ENCODE measurements at regions not wholly inside any gene's neighbourhood (a gene's known extent, or its start where the extent isn't known, plus 50 kb on each side); places are given as distances from the start of the nearest gene placed in this dataset.
"Not testable (repeated sequence)": the region's sequence is repeated elsewhere in the genome, so short reads cannot be mapped to it uniquely, and the experiment has no call there.

DNA sequence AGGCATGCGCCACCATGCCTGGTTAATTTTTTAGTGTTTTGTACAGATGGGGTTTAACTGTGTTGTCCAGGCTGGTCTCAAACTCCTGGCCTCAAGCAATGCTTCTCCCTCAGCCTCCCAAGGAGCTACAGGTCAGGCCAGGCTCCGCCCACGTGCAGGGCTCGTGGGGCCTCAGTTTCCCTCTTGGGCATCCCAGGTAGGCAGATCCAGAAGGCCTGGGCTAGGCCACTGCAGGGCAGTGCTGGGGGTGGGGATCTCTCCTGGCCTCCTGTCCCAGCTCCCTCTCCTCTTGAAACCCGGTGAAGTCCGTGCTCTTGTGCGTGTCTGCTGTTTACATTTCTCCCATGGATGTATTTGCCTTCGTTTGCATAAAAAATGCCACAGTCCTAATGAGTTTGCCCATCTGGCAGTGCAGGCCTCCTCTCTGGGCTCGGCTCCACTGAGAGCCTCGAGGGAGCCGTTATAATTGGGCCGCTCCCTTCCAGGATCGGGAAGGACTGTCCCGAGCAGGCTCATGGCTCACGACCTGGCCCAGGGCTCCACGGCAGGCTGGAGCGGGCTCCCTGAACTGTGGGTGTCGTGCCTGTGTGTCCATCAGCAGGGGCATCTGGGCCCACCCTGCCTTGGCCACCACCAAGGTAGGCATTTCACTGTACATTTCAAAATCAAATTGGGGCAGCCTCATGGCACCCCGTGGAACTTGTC lies 52.6 kb upstream of the RUFY1 start:
- peak; percentile 90 for DNase-seq

DNA sequence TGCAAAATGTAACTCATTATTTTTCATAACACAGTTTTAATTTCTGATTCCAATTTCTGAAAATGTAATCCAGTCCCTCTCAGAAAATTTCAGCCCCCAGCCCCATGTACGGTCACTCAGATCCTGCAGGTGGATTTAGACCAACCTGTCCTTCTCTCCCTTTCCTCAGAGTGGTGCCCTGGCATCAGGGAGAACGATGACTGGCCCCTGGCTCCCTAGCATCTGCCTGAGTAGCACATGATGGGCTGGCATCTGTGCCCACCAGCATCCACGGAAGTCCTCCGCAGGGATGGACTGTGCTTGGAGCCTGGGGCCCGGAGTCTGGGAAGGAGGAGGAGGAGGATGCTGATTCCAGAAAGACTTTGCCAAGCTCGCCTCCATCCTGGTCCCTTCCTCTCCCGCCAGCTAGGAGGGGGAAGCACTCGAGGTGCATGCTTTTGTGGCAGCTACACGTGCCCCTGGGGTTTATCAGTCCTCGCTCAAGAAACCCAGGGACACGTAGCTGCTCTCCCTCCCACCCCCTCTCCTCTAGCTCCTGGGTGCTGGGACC lies 54.4 kb upstream of the RUFY1 start:
- DNase-seq, result no peak

DNA sequence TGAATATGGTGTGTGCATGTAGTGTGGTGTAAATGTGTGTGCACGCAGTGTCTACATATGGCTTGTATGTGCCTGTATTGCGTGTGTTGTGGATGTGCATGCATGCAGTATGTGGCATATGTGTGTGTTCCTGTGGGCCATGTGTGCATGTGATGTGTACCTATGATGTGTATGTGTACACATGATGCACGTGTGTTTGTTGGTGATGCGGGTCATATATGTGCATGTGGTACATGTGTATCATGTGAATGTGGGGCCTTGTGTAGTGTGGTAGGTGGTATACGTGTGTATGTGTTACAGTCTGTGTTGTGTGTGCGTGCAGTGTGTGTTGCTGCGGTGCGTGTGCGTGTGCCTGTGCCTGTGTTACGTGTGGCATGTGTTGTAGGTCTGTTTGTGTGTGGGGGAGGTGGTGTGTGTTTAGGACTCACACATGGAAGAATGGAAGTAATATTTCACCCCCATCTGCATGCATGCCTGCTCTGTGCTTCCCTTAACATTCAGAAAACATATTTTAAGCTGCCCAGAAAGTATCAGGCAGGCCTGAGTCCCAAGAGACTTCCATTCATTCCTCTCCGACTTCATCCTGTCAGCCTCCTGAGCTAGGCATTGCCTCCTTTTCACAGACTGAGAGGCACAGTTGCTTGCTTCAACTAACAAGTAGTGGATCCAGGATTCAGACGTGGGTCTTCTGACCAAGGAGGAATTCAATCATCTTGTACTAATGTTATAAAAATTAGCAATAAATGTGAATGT lies 55.4 kb upstream of the RUFY1 start:
- DNase-seq, result no peak

DNA sequence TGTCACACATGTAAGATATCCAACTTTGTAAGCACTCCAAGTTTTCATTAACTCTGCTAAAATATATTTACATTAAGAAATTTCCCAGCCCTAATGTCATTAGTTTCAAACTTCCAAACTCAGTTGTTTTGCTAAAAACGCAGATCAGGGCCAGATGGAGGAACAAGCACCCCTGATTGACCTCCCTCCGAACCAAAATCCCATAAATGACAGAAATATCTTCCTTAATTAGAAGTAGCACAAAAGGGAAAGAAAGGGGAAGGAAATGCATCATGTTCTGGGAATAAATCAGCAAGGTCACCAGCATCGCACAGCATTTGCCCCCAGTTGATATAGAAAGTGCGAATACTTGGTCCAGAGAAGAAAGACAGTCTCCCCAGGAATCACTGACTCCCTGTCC lies 61.4 kb upstream of the RUFY1 start:
- DNase-seq, result no peak

DNA sequence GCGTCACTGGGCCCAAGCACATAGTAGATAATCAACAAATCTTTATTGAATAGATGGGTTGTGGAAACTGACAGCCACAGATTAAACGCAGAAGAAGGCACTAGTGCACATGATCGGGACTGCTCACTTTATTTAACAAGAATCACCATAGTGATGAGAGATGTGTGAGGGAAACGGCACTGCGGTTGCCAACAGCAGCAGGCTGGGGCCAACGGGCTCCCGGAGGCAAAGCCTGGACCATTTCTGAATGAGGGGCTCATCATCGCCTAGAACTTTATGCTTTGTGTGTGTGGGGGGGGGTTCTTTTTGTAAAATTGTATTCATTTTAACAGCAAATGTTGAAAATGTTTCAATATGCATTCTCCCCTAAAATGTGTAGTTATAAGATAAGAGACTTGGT lies 61.9 kb upstream of the RUFY1 start:
- DNase-seq, result no peak

DNA sequence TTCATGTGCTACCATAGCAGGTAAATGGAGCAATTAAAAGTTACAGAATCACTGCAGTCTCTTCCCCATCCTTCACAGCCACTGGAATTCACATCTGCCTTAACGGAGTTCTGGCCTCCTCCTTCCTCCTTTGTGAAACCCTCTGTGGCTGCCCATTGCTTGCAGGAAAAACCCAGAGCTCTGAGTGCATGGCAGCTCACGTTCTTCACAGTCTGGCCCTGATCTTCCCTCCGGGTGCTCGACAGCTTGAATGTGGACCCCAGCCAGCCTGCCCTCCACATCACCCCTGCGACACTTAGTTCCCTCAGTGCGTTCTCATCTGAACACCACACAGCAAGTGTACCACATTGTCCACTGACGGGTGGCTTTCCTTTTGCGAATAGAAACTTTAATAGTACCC lies 63.2 kb upstream of the RUFY1 start:
- no peak for DNase-seq

DNA sequence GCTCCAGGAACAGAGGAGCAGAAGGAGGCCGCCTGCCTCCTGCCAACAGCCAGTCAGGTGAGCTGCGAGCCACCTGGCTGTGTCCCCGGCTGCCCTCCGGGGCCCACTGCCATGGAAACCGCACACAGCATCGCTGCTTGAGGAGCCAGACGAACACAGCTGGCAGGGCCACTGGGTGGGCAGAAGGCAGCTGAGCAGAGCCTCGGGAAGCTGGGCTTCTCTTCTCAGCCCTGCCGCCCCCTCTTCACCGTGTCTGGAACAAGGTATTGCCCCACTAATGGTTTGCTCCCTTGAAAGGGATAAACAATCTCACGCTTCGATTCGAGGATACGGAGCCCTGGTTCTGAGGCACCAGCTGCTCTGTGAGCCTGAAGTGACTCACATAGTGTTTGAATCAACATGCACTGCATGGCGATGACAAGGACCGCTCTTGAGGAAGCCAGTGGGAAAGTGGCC lies 63.7 kb upstream of the RUFY1 start:
- no peak for DNase-seq

DNA sequence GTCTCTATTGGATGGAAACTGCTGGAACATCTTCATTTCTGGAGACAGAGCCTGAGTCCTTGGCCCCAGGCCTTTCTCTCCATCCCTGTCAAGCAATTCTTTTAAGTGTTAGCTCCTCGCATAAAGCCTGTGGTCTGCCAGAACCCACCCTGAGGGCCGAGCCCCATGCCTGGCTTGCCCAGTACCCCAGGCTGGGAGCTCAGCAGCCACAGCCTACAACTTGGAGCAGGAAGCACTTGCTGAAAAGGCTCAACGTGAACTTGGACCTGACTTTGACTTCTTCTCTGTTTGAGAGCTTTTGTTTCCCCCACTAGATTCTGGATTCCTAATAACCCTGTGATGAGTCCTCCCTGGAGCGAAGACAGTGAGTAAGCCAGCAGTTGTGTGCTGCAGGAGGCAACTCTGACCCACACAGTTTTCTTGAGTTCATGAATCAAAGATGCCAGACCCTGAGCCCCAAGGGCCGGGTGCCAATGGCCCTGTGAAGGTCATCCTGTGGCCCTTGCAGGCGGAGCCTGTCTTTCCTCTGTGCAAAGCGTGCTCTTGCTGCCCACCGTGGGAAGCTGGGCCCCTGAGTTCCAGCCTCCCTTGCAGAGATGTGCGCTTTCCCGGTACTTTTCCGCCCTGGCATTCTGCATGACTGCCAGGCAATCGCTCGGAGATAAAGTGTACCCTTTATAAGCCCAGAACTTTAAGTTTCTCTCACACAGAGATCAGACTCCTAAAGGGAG lies 64.3 kb upstream of the RUFY1 start:
- no peak for DNase-seq

DNA sequence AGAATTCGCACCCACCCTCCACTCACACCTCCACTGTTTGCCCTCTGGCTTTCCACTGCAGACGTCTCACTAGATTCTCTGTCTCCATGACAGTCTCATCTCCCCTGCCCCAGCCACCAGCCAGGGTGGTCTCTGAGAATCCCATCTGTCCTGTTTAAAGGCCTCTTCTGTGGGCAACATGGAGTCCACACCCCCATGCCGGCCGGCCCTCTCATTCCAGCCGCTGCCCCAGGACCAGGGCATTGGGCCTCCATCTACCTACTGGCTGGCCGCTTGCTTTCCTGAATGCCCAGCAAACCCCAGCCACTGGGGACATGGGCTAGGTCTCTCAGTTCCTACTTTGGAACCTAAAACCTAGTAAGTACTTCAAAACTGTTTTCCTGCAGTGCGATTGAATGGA lies 65.6 kb upstream of the RUFY1 start:
- DNase-seq, result no peak

DNA sequence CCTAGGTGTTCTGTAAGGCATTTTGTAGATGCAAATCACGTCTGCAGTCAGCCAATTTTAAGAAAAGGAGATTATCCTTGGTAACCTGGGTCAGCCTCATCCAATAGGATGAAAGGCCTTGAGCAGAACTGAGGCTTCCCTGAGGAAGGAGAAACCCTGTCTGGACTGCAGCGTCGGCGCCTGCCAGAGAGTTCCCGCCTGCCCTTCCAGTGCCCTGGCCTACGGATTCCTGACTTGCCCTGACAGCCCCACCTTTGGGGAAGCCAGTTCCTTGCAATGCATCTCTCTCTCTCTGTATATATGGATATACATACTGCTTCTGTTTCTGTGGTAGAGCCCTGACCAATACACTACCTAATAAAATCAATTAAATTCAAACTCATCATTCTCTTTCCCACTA lies 66.2 kb upstream of the RUFY1 start:
- DNase-seq, result no peak

DNA sequence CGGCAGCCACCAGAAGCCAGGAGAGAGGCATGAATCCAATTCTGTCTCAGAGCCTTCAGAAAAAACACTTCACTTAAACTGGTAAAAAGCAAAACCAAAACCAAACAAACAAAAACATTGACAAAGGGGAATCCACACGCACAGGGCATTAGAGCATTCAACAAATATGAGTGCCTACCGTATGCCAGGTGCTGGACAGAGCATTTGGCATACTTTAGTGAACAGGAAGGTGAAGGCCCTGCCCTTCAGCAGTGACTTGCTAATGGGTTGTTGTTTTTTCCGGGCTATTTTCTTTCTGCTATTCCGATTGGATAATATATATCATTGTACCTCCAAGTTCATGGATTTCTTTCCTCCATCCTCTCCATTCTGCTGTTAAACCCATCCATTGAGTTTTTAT lies 71.7 kb upstream of the RUFY1 start:
- DNase-seq, result no peak

DNA sequence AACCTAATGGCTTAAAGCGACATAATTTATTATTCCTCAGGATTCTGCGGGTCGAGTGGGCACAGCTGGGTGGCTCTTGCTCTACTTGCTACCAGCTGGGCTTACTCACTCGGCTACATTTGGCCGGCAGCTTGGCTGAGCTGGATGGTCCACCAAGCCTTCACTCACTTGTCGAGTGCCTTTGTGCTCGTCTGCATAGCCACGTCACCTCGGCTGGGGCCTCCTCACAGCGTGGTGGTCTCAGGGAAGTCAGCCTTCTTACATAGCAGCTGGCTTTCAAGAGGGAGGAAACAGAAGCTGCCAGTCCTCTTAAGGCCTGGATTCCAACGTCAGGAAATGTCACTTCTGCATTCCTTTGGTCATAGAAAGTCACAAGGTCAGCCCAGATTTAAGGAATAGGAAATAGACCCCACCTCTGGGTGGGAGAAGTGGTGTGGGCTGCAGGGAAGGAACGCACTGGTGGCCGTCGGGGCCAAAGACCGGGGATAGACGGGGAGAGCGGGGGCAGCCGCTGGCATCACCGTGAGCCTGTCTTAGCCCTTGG lies 75.1 kb upstream of the RUFY1 start:
- DNase-seq, result no peak

DNA sequence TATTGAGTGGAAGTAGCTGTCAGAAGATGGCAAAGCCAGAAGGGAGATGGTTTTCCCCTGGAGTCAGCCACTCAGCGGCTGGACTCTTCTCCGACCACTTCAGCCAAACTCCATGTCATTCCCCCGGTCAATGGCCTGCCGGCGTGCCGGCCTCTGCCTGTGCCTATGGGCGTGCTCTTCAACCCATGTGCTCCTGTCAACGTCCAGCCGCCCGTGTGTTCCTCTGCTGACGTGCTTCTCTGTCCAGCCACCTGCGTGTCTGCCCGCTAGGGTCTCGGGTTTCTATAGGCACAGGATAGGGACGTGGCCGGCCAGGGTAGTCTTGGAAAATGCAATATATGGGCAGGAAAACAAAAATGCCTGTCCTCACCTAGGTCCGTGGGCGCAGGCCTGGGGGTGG lies 77.7 kb upstream of the RUFY1 start:
- no peak for DNase-seq

DNA sequence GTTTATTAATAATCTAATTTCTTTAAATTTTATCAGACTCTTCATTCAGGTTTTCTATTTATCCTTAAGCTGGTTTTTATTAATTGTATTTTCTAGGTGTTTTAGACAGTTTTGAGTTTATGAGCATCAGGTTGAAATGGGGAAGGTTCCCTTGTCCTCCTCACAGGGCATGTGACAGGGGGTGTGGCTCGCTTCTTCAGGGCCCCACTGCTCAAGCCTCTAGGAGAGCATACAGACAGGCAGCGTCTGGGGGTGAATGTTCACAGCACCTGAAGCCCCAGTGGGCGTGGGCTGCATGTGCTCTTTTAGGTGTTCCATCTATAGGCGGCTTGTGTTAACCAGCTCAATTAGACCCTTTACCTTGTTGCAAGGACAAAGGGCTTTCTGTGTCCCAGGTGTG lies 78.2 kb upstream of the RUFY1 start:
- DNase-seq, result no peak

DNA sequence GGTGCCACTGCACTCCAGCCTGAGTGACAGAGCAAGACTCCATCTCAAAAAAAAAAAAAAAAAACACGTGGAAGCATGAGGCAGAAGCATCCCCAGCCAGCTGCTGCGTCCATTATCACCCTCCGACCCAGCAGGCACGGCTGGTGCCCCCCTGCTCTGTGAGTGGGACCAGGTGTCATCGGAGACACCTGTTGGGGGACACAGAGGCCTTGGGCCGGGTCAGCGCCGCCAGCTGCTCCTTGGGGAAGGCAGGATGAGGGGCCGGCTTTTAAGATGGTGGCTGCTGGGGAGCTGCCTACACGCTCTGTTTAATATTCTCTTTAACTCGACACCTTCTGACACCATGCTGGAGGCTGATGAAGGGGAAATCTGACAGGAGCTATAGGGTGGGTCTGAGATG lies 80.2 kb upstream of the RUFY1 start:
- no peak for DNase-seq

DNA sequence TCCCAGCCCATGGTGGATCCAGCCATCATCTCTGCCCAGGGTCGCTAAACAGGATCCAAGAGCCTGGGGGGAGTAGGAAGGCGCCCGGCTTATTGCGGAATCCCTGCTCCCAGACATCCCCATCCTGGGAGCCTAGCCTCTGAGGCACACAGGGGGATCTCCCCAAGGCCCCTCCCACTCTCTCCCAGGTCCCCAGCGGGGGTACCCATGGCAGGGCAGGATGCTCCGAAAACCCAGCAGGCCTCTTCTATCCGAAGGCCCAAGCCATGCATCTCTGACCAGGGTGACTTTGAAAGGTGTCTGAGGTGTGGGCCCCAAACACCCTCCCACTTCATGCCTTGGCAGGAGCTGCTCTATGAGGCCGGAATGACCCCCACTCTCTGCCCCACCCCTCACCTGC lies 81.7 kb upstream of the RUFY1 start:
- no peak for DNase-seq

DNA sequence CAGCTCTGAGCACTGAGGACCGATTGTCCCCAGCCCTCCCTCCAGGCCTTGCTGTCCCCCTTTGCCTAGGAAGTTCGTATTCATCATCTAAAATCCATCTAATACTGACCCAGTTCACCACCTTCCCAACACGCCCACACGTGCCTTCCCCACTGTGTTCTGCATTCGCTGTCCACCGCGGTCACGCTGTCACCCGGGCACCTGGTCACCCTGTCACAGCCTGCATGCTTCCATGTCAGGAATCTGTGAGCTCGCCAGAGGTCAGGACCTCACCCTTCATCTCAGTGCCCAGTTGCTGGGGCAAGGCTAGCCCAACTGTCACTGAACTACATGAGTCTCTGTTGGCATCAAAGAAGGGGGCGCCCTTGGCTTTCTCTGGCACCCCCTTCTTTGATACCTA lies 82.9 kb upstream of the RUFY1 start:
- DNase-seq, result no peak

DNA sequence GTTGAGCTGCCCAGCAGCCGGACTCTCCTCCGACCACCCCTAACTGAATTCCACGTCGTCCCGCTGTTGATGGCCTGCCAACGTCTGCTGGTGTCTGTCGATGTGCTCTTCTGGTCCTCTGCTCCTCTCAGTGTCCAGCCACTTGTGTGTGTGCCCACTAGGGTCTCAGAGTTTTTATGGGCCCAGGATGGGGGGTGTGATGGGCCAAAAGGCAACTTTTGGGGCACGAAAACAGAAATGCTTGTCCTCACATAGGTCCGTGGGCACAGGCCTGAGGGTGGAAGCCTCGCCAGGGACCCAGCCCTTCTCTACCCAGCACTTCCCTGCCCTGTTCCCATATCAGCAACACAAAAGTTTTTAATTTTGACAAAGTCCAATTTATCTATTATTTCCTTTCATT lies 85.7 kb upstream of the RUFY1 start:
- no peak for DNase-seq

DNA sequence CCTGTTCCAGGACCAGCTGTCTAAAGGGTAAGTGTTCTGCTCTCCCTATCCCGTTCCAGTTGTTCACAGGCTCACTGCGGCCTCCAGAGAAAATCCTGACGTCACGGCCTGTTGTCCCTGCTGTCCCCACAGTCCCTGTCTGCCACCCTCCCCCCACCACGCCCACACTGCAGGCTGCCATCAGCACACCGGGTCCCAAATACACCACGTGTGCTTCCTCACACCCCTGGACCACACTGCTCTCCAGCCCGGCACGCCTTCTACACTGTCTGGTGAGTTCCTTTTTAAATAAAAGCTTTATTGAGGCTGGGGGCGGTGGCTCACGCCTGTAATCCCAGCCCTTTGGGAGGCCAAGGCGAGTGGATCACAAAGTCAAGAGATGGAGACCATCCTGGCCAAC lies 88.3 kb upstream of the RUFY1 start:
- DNase-seq, result no peak

DNA sequence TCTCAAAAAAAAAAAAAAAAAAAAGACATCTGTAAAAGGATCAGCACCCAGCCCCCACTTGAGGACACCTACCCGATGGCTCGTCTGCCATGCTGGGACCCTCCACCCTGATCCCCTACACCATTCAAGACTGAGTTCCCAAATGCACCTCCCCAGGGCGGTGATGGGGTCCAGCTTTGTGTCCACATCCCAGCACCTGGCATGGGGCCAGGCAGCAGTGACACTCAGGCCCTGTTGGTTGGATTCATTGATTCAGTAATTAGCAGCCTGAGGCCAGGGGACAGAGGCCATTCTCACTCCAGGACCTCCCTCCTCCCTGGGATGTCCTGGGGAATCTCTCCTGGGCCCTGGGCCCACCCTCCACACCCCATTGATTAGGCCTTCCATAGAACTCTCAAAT lies 88.8 kb upstream of the RUFY1 start:
- DNase-seq, result no peak

DNA sequence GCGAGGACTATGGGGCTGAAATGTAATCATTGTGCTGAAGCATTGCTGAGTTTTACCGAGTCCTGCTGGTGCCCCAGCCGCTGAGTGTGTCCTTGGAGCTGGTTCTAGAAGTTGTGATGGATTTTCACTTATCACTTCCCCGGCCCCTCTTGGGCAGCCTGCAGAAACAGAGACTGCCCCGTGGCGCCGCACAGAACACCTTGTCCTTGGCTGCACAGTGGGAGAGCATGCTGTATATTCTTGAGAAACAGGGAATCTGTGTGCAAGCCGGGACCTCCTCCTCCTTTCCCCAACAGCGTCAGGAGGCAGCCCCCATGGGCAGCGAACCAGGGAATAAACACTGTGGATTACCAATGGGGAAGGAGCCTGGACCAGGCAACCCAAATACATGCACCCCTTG lies 90.6 kb upstream of the RUFY1 start:
- DNase-seq, result no peak

DNA sequence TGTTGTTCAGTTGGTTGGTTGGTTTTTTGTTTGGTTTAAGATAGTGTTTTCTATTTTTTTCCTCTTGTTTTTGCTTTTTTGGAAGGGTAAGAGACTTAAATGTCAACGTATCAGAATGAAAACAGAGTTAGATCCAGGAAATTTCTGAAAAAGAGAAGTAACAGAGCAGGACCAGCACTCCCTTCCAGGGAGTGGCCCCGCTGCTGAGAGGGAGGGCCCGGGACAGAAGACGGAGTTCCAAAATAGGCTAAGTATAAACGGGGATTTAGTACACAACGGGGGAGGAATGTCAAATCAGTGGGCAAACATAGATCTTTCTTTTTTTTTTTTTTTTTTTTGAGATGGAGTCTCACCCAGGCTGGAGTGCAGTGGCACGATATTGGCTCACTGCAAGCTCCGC lies 92.7 kb upstream of the RUFY1 start:
- no peak for DNase-seq

DNA sequence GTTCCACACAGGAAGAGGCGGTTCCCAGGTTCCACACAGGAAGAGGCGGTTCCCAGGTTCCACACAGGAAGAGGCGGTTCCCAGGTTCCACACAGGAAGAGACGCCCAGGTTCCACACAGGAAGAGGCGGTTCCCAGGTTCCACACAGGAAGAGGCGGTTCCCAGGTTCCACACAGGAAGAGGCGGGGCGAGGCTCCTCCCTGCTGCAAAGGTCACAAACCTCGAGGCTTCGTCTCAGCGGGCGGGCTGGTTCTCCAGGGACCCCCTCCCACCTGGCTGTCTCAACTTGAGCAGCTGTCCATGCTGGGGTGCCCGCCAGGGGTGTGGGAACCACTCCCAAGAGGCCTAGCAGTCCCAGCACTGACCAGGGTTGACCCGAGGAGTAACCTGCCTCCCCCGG lies 94.3 kb upstream of the RUFY1 start:
- not testable (repeated sequence) for DNase-seq

DNA sequence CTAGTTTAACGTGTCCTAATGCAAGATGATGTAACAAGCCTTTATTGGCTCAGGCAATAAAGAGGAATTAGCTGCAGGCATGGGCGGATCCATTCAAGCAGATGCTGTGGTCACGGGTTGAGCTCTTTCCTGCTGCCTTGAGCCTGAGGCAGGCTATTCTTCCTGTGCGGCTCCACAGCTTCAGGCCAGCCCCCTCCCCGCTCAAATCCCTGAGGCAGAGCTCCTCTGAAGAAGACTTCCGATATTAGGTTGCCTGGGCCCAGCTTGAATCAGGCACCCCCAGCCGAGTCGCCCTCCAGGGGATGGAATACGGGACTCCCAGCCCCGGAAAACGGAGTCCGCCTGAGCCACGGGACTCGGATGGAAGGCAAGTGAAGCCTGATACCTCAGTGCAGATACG lies 95.0 kb upstream of the RUFY1 start:
- DNase-seq, result no peak

Measured in NCI-H526 treated with DMSO at 0.1 percent for 48 hours (cell line).